ENCODE measurements at regions not wholly inside any gene's neighbourhood (a gene's known extent, or its start where the extent isn't known, plus 50 kb on each side); places are given as distances from the start of the nearest gene placed in this dataset.

DNA sequence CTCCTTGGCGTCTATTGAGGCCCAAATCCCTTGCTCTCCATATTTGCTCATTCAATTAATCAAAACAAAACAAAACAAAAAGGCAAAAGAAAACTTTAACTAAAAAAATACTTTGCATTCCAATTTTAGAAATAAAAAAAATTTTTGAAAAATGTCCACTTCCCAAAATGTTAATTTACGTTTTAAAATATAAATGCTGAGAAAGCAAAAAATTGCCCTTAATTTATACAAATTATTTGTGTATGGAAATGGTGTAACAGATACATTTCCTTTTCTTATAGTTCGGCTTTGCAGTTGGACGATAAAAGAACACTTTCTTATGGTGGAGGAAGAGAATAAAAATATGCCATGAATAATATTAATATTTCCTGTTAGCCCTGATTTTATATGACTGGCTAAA, 652.8 kb upstream of the PFKP start:
- H3K27ac ChIP-seq (replicated peaks), result no peak overlapping the region
- DNase-seq, result no peak
- TF ChIP-seq, protein P1, sequence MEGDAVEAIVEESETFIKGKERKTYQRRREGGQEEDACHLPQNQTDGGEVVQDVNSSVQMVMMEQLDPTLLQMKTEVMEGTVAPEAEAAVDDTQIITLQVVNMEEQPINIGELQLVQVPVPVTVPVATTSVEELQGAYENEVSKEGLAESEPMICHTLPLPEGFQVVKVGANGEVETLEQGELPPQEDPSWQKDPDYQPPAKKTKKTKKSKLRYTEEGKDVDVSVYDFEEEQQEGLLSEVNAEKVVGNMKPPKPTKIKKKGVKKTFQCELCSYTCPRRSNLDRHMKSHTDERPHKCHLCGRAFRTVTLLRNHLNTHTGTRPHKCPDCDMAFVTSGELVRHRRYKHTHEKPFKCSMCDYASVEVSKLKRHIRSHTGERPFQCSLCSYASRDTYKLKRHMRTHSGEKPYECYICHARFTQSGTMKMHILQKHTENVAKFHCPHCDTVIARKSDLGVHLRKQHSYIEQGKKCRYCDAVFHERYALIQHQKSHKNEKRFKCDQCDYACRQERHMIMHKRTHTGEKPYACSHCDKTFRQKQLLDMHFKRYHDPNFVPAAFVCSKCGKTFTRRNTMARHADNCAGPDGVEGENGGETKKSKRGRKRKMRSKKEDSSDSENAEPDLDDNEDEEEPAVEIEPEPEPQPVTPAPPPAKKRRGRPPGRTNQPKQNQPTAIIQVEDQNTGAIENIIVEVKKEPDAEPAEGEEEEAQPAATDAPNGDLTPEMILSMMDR (IDR thresholded peaks at IDR 0.05; ENCODE audit: borderline replicate concordance), result no peak
- H3K27me3 ChIP-seq (ENCODE audit: low read depth), result no peaks in the 10 kb centered on the region
- peaks cover 10% of the 10 kb centered on the region for H3K9me3 ChIP-seq (replicated peaks)
- intact Hi-C loops (cut with micrococcal nuclease), result no loop called here
- H3K4me1 ChIP-seq, result no peaks in the 10 kb centered on the region
- H3K4me3 ChIP-seq, result no peak overlapping the region
- H3K36me3 ChIP-seq, result no peaks in the 10 kb centered on the region

DNA sequence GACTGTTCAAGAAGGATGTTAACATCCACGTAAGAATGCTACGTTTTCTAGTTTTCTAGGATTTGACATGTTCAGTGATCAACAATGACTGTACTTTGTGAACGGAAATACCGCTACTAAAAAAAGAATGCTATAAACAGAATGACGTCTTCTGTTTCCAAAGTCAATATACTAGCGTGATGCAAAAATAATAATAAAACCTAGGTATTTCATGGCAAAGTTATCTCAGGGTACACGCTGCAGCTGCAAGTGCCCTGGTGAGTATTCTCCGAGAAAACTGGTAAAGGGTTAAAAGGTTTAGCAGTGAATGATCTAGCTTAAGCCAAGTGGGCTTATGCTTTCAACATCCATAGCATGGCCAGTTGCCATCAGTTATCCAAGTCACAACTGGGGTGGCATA, 653.3 kb upstream of the PFKP start:
- intact Hi-C loops (cut with micrococcal nuclease), result no loop called here
- no peak overlapping the region for H3K4me3 ChIP-seq

DNA sequence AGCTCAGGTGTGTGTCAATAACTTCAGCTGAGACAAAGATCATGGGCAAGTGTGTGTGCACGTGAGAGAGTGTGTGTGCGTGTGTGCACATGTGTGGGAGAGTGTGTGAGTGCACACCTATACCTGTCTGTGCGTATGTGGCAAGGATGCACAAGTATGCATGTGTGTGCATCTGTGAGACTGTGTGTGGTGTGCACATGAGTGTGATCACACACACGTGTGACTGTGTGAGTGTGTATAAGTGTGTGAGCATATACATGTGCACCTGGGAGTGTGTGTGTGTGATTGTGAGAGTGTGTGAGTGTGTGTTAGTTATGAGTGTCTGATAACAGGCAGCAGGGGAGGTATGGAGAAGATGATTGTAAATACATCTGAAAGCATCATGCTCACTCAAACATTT, 657.3 kb upstream of the PFKP start:
- TF ChIP-seq, protein P1 (IDR thresholded peaks at IDR 0.05; ENCODE audit: borderline replicate concordance), result no peak
- DNase-seq, result no peak
- intact Hi-C loops (cut with micrococcal nuclease), result no loop called here
- no peaks in the 10 kb centered on the region for H3K4me1 ChIP-seq
- H3K27me3 ChIP-seq (ENCODE audit: low read depth), result no peaks in the 10 kb centered on the region
- H3K4me3 ChIP-seq, result no peak overlapping the region
- no peak overlapping the region for H3K27ac ChIP-seq (replicated peaks)
- H3K36me3 ChIP-seq, result no peaks in the 10 kb centered on the region
- peaks cover 10% of the 10 kb centered on the region for H3K9me3 ChIP-seq (replicated peaks)

More for the DNA sequence above, 653.3 kb upstream of the PFKP start:
- Histone ChIP-seq H3K27me3 (ENCODE audit: low read depth) (no peaks in the 10 kb centered on the region), H3K4me1 (no peaks in the 10 kb centered on the region), H3K27ac (replicated peaks) (no peak overlapping the region), H3K36me3 (no peaks in the 10 kb centered on the region), H3K9me3 (replicated peaks) (peaks cover 10% of the 10 kb centered on the region)
- no peak for DNase-seq
- TF ChIP-seq, protein P1 (IDR thresholded peaks at IDR 0.05; ENCODE audit: borderline replicate concordance), result no peak

DNA sequence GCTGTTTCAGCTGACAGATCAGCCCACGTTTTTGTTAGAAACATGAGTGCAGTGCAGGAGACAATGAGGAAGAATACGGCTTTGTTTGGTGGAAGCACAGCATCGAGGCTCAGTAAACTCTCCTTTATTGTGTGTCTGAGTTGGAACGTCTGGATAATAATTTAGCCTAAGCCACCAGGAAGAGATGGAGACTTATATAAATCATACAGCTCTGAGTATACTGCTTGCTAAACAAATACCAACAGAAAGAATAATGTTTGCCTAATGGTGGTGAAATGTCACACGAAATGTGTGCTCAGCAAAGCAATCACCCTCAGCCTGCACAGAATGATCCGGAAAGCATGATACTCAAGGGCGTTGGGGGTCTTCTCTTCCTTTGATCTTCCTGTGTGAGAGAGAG, 664.1 kb upstream of the ADARB2 start:
- no peaks in the 10 kb centered on the region for H3K27me3 ChIP-seq (ENCODE audit: low read depth)
- H3K9me3 ChIP-seq (replicated peaks), result no peaks in the 10 kb centered on the region
- TF ChIP-seq, protein P1 (IDR thresholded peaks at IDR 0.05; ENCODE audit: borderline replicate concordance), result no peak
- no peaks in the 10 kb centered on the region for H3K36me3 ChIP-seq
- intact Hi-C loops (cut with micrococcal nuclease), result no loop called here
- no peak overlapping the region for H3K27ac ChIP-seq (replicated peaks)
- no peak for DNase-seq
- H3K4me1 ChIP-seq, result no peaks in the 10 kb centered on the region
- H3K4me3 ChIP-seq, result no peak overlapping the region

DNA sequence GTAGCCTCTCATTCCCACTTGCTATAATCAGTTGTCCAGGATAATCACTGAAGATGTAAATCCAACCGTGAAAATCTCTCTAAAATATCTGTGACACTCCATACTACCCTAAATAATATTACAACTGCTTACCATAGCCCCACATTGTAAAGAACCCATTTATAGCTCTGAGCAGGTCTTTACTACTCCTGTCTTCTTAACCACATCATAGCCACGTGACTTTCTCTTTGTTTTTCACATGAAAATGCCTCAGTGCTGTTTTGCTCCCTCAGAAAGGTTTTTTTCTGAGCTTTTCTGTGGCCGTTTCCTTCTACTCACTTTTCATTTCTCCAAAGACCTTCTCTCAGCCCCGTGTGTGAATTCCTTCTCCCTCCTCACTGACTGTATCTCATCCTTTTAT, 662.2 kb upstream of the ADARB2 start:
- TF ChIP-seq, protein P1 (IDR thresholded peaks at IDR 0.05; ENCODE audit: borderline replicate concordance), result no peak
- Histone ChIP-seq H3K4me1 (no peaks in the 10 kb centered on the region), H3K27me3 (ENCODE audit: low read depth) (no peaks in the 10 kb centered on the region), H3K9me3 (replicated peaks) (no peaks in the 10 kb centered on the region), H3K4me3 (no peak overlapping the region), H3K27ac (replicated peaks) (no peak overlapping the region), H3K36me3 (no peaks in the 10 kb centered on the region)
- DNase-seq, result no peak
- intact Hi-C loops (cut with micrococcal nuclease), result no loop called here

Data from left ventricle myocardium inferior (tissue), 1 donor.